ENCODE measurements at regions not wholly inside any gene's neighbourhood (a gene's known extent, or its start where the extent isn't known, plus 50 kb on each side); places are given as distances from the start of the nearest gene placed in this dataset.

GRCh38 chr5:167577616-167578015 lies 713.8 kb upstream of the WWC1 start:
- DNase-seq (ENCODE audit: low read depth): no peak

GRCh38 chr5:167578977-167579692 lies 712.3 kb upstream of the WWC1 start:
- no peak for DNase-seq (ENCODE audit: low read depth)

- DNase-seq (ENCODE audit: low read depth): no peak
Observed at GRCh38 chr5:167579693-167580055, 711.8 kb upstream of the WWC1 start.

GRCh38 chr5:167580608-167581007 lies 710.8 kb upstream of the WWC1 start:
- no peak for DNase-seq (ENCODE audit: low read depth)

- DNase-seq (ENCODE audit: low read depth): peak; percentile 26
Observed at GRCh38 chr5:167582283-167582682, 709.2 kb upstream of the WWC1 start.

DNA sequence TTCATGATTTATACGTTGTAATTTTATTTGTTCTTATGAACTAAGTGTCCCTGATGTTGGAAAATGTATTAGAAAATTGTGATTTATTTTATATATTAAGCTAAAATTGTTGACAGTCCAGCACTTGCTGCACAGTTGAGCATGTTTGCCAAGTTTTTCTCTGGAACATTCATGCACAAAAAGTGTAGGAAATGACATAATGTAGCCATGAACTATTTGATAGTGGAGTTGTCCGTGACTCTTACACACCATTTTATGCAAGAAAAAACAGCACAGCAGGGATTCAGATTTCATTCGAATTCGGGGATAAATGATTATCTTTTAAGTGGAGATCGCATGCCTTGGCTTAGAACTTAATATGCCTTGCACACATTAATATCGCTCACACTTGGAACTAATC lies 708.6 kb upstream of the WWC1 start:
- no peak for DNase-seq (ENCODE audit: low read depth)

- DNase-seq (ENCODE audit: low read depth): no peak
Observed at GRCh38 chr5:167585184-167585583, 706.3 kb upstream of the WWC1 start.

- peak; percentile 32 for DNase-seq (ENCODE audit: low read depth)
Observed at GRCh38 chr5:167587772-167588437, 703.5 kb upstream of the WWC1 start.

- no peak for DNase-seq (ENCODE audit: low read depth)
Observed at GRCh38 chr5:167592114-167592513, 699.3 kb upstream of the WWC1 start.

DNA sequence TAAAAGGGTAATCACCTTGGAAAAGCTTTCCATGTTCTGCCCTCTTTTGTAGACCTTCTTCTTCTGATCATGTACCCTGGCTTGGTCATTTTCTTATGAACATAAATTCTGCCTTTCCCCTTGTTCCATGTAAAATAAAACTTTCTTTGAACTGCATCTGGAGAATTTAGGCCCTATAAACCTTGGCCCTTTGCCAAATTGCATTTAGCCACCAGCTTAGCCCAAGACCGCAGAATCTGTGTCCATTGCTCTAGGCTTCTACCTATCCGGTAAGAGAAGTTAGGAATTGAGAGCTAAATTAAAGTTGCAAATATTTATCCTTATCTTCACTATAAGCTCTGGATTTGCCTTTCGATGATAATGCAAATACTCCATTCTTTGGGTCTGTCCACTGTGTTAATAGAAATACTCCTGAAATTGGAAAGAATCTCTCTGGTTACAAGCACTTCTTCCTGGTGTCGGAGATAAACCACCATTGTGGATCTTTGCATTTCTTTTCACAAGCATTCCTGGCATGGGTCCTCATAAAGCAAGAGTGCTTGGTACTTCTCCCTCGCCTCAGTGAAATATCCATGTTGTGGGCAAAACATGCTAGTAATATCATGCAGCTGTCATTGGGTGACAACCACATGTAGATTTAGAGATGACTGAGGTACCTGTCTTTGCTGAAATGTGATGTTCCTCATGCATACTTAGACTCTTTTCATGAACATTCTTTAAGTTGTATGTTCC lies 698.0 kb upstream of the WWC1 start:
- peak; percentile 62 for DNase-seq (ENCODE audit: low read depth)

DNA sequence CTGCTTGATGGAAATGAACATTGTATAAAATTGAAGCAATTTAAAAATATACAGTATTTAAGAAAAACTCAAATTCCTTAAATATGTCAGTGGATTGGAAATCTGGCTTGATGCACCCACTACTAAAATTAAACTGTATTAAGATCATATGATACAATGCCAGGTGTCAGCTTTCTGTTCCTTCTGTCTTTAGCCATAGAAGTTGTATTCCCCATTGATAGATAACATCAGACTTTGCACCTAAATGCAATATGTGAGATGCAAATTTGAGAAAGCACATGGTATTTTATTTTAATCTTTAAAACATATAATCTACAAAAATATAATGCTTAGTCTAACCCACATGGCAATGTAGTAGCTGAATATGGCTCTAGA lies 697.4 kb upstream of the WWC1 start:
- DNase-seq (ENCODE audit: low read depth): no peak

GRCh38 chr5:167594750-167595149 lies 696.7 kb upstream of the WWC1 start:
- DNase-seq (ENCODE audit: low read depth): no peak

DNA sequence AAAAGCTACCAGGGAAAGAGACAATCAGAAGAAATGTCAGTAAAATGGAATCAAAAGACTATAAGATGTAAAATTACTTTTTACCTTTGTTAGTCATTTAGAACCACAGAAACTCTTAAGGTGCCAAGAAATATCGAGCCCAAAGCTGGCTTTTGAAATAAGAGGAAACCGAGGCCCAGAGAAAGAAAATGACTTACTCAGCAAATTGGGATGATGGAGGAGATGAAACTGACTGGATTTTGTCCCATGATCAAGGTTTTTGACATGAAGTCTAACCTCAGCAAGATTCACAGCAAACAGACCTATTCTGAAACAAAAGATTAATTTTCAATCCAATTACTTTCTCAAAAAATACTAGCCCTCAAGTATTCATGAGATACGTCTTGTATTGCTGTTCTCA lies 696.2 kb upstream of the WWC1 start:
- DNase-seq (ENCODE audit: low read depth): no peak

- no peak for DNase-seq (ENCODE audit: low read depth)
Observed at GRCh38 chr5:167598166-167598565, 693.3 kb upstream of the WWC1 start.

GRCh38 chr5:167602067-167602466 lies 689.4 kb upstream of the WWC1 start:
- no peak for DNase-seq (ENCODE audit: low read depth)

GRCh38 chr5:167603135-167603534 lies 688.3 kb upstream of the WWC1 start:
- DNase-seq (ENCODE audit: low read depth): no peak

- no peak for DNase-seq (ENCODE audit: low read depth)
Observed at GRCh38 chr5:167608390-167609272, 682.8 kb upstream of the WWC1 start.

DNA sequence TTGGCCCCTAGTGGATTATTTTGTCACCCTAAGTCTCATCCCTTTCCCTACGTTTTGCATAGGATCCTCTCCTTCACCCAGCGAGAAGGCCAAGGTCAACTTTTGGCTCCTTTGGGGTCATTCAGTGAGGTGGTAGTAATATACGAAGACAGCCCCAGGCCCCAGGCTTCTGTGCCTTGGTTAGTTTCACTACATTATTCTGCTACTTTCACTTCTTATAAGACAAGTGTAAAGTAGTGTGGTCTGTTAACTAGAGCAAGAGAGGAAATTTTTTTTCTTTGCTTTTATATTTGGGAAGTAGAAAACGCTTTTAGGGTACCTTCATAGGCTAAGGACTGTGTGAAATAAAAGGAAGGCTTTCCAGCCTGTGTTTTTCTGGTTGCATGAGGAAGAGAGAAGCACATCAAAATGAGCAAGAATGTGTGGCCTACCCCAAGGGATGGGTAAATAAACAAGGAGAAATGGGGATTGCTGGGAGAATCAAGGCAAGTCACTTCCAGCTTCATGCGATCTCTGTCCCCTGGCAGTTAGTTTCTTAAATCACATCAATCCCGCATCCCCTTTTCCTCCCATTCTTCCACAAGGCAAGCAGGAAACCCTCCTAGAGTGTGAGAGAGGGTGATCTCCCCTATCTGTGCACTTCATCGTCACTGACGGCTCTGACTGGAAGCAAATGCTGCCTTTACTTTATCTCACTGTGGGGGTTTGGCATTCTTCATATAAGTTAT lies 677.0 kb upstream of the WWC1 start:
- no peak for DNase-seq (ENCODE audit: low read depth)

DNA sequence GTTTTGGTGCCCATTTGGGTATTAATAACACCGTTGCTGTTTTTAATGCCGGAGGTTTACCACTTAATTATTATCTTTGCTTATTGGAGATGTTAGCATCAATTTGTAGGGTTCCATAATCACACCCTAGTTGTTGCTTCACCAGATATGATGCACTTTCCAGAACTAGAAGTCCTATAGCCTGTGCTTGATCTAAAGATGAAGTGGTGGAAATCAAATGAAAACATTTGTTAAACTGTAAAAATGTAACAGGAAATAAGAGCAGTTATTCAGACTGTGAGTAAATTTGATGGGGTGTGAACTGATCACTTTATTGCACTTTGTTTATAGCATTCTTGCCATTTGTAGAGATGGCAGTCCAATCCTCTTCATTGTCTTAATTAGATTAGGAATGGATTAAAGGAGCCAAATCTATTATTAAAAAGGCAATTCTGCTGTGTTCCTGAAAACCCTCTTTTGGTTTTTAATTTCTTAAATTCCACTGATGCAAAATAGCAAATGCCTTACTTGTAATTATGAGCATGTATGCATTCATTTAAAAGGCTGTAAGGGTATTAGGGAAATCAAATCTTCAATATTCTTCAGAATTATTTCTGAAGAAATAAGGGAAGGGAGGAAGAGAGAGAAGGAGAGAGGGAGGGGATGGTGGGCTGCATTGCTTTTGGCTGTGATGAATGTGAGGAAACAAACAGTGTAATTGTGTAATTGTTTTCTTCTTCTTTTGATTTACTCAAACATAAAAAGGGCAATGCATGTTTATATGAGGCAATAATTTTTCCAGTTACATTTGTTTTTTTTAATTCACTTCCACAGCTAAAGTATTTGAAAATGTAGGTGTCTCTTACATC lies 675.2 kb upstream of the WWC1 start:
- DNase-seq (ENCODE audit: low read depth): no peak

DNA sequence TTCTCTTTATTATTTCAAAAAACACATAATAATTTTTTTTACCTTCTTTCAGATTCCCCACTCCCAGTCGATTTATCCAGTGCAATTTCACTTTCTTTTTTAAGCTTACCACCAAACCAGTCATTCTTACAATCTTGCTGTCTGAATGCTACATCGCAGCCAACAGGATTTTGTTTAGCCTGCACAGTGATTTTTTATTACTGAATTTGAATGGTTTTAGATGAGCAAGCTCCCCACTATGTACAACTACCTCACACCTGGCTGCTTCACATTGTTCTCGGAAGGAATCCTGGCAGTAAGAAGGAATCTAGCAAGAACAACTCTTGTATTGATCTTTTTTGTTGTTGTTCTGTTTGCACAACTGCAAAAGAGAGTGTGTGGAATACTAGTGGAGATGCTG lies 668.1 kb upstream of the WWC1 start:
- no peak for DNase-seq (ENCODE audit: low read depth)

All from myocyte (in vitro differentiated cells).